ENCODE measurements at regions not wholly inside any gene's neighbourhood (a gene's known extent, or its start where the extent isn't known, plus 50 kb on each side); places are given as distances from the start of the nearest gene placed in this dataset.

- no peak overlapping the region for H3K4me3 ChIP-seq (ENCODE audit: control insufficient read depth, low read depth, low read length)
- DNase-seq (ENCODE audit: low read depth) = no peak
- no peak for TF ChIP-seq CTCF (IDR thresholded peaks at IDR 0.05; ENCODE audit: control insufficient read depth, insufficient read depth, low read depth, low read length, missing control alignments)
These were observed 1117.7 kb downstream of the BCL11B start for GRCh38 chr14:98154254-98154653.

GRCh38 chr14:98156411-98156810 lies 1115.6 kb downstream of the BCL11B start:
- DNase-seq (ENCODE audit: low read depth) = no peak
- no peak for TF ChIP-seq CTCF (IDR thresholded peaks at IDR 0.05; ENCODE audit: control insufficient read depth, insufficient read depth, low read depth, low read length, missing control alignments)
- H3K4me3 ChIP-seq (ENCODE audit: control insufficient read depth, low read depth, low read length) = no peak overlapping the region

- no peak for DNase-seq (ENCODE audit: low read depth)
- no peak for TF ChIP-seq CTCF (IDR thresholded peaks at IDR 0.05; ENCODE audit: control insufficient read depth, insufficient read depth, low read depth, low read length, missing control alignments)
- no peak overlapping the region for H3K4me3 ChIP-seq (ENCODE audit: control insufficient read depth, low read depth, low read length)
These were observed 1111.1 kb downstream of the BCL11B start for GRCh38 chr14:98160901-98161300.

- no peak for TF ChIP-seq CTCF (IDR thresholded peaks at IDR 0.05; ENCODE audit: control insufficient read depth, insufficient read depth, low read depth, low read length, missing control alignments)
- DNase-seq (ENCODE audit: low read depth) = no peak
These were observed 1110.6 kb downstream of the BCL11B start for GRCh38 chr14:98161356-98161755.

GRCh38 chr14:98162856-98163805 lies 1108.9 kb downstream of the BCL11B start:
- DNase-seq (ENCODE audit: low read depth) = no peak
- no peak overlapping the region for H3K4me3 ChIP-seq (ENCODE audit: control insufficient read depth, low read depth, low read length)
- no peak for TF ChIP-seq CTCF (IDR thresholded peaks at IDR 0.05; ENCODE audit: control insufficient read depth, insufficient read depth, low read depth, low read length, missing control alignments)

More at GRCh38 chr14:98161356-98161755, 1110.6 kb downstream of the BCL11B start:
- H3K4me3 ChIP-seq (ENCODE audit: control insufficient read depth, low read depth, low read length) = no peak overlapping the region

GRCh38 chr14:98163873-98164272 lies 1108.1 kb downstream of the BCL11B start:
- TF ChIP-seq CTCF (IDR thresholded peaks at IDR 0.05; ENCODE audit: control insufficient read depth, insufficient read depth, low read depth, low read length, missing control alignments) = no peak
- no peak overlapping the region for H3K4me3 ChIP-seq (ENCODE audit: control insufficient read depth, low read depth, low read length)
- DNase-seq (ENCODE audit: low read depth) = no peak

Data from AG09309 (cell line).